ENCODE measurements at regions not wholly inside any gene's neighbourhood (a gene's known extent, or its start where the extent isn't known, plus 50 kb on each side); places are given as distances from the start of the nearest gene placed in this dataset.
"Not testable (repeated sequence)": the region's sequence is repeated elsewhere in the genome, so short reads cannot be mapped to it uniquely, and the experiment has no call there.

- H2AK5ac ChIP-seq (ENCODE audit: low read depth, low read length); H2BK12ac ChIP-seq (ENCODE audit: low read depth, low read length); H3K23me2 ChIP-seq (ENCODE audit: low read depth, low read length); H3K9me3 ChIP-seq (ENCODE audit: insufficient read depth in 2 of 2, low read depth in 1 of 2, low read length in 1 of 2); H3K14ac ChIP-seq (ENCODE audit: insufficient read length); H3K18ac ChIP-seq (ENCODE audit: extremely low read depth, low read length); H3K36me3 ChIP-seq (ENCODE audit: control insufficient read depth in 2 of 4, insufficient read depth in 4 of 4, low read length in 3 of 4); H3K27me3 ChIP-seq (replicated peaks in 1 of 4; ENCODE audit: control insufficient read depth in 3 of 4, extremely low read depth in 1 of 4, insufficient read depth in 3 of 4, low read length in 3 of 4); H3K4ac ChIP-seq (replicated peaks; ENCODE audit: insufficient read length, low read depth, low read length); H3K4me2 ChIP-seq (ENCODE audit: insufficient read depth in 1 of 2, low read depth in 2 of 2, low read length in 2 of 2); H2BK120ac ChIP-seq (replicated peaks; ENCODE audit: low read depth, low read length); POLR2A ChIA-PET (ENCODE audit: partially characterized antibody); DNase-seq (ENCODE audit: low read depth in 1 of 2, low spot score in 2 of 2); H3K79me2 ChIP-seq (ENCODE audit: control insufficient read depth in 1 of 2, insufficient read depth in 2 of 2, low read length in 2 of 2); H3K4me3 ChIP-seq (ENCODE audit: extremely low read depth in 1 of 4, insufficient read depth in 2 of 4, low read depth in 3 of 4, low read length in 4 of 4); H3K23ac ChIP-seq (ENCODE audit: insufficient read length); FAIRE-seq; H3K56ac ChIP-seq (replicated peaks; ENCODE audit: insufficient read length, low read depth, low read length); H3K9ac ChIP-seq (replicated peaks in 1 of 4; ENCODE audit: extremely low read depth in 1 of 4, low read depth in 3 of 4, low read length in 3 of 4); H2BK20ac ChIP-seq (ENCODE audit: low read length); H2AFZ ChIP-seq (ENCODE audit: low read length); H4K8ac ChIP-seq (ENCODE audit: extremely low read depth, insufficient read depth, low read length); H3K27ac ChIP-seq (ENCODE audit: low read depth, low read length); H4K5ac ChIP-seq (ENCODE audit: insufficient read length, low read depth, low read length); H3K79me1 ChIP-seq (ENCODE audit: low read depth, low read length); H2BK5ac ChIP-seq (ENCODE audit: low read depth, low read length); H4K20me1 ChIP-seq (replicated peaks in 1 of 2; ENCODE audit: control insufficient read depth in 1 of 2, insufficient read depth in 2 of 2, low read length in 2 of 2): not testable (repeated sequence)
- 91% methylated on average over 8 of the region's 8 CpGs; no CpG with 5 or more reads in 1 of the 2 experiments for WGBS, 2 experiments (ENCODE audit: extremely low coverage in 1 of 2, insufficient coverage in 1 of 2, insufficient read length in 1 of 2, insufficient replicate concordance in 2 of 2, low coverage in 1 of 2, low lambda C conversion rate in 2 of 2, missing lambda C conversion rate in 1 of 2)
- peaks cover 0 to 12% (median 3%) of the 10 kb centered on the region in 4 experiments; a peak in 4 of 7 replicates for H3K4me1 ChIP-seq (replicated peaks in 1 of 4; ENCODE audit: control insufficient read depth in 3 of 4, insufficient read depth in 4 of 4, low read length in 3 of 4)
- peak overlapping the region; percentile 1 for H4K91ac ChIP-seq (replicated peaks; ENCODE audit: insufficient read length, low read length)
- 0 out of 2 replicates have a peak overlapping the region, but pooled peaks have one; percentile 33 for H2BK15ac ChIP-seq (ENCODE audit: low read length)
- CTCF ChIA-PET (ENCODE audit: partially characterized antibody) = interaction anchor here (0.6 to 3.6 kb wide), 20 partner anchors 9 to 581 kb away, joined by 3 to 25 read pairs (median 4); partner anchors contain the start of gene MYCN
These were observed 277.4 kb downstream of the MYCN start for GRCh38 chr2:16217741-16218140.

All from H1 (cell line).